ENCODE measurements at regions not wholly inside any gene's neighbourhood (a gene's known extent, or its start where the extent isn't known, plus 50 kb on each side); places are given as distances from the start of the nearest gene placed in this dataset.

GRCh38 chr17:72420775-72421127 lies 299.9 kb downstream of the SOX9 start:
- Histone ChIP-seq H3K36me3 (ENCODE audit: insufficient read depth, low read length, poor library complexity, severe bottlenecking) (no peaks in the 10 kb centered on the region), H3K9me3 (ENCODE audit: low read depth, low read length, poor library complexity, severe bottlenecking) (peaks cover 17% of the 10 kb centered on the region), H3K27me3 (replicated peaks; ENCODE audit: insufficient read depth, low read depth, low read length, poor library complexity) (no peaks in the 10 kb centered on the region), H3K4me1 (ENCODE audit: insufficient read depth, low read length, poor library complexity, severe bottlenecking) (peaks cover 38% of the 10 kb centered on the region), H3K4me3 (ENCODE audit: low read depth, low read length, poor library complexity, severe bottlenecking) (no peak overlapping the region), H3K27ac (ENCODE audit: low read depth, low read length, poor library complexity, severe bottlenecking) (peak overlapping the region; percentile 26)
- intact Hi-C loops (cut with micrococcal nuclease; ENCODE audit: unreplicated experiment) = no loop called here
- POLR2A ChIA-PET (ENCODE audit: low non-redundant PET) = no interaction called here
- CTCF ChIA-PET = no interaction called here
- no peak for DNase-seq (ENCODE audit: low spot score)
- TF ChIP-seq EZH2 (IDR thresholded peaks at IDR 0.05; ENCODE audit: borderline replicate concordance, low read depth, low read length, poor library complexity, severe bottlenecking) = no peak
- TF ChIP-seq, protein P1, sequence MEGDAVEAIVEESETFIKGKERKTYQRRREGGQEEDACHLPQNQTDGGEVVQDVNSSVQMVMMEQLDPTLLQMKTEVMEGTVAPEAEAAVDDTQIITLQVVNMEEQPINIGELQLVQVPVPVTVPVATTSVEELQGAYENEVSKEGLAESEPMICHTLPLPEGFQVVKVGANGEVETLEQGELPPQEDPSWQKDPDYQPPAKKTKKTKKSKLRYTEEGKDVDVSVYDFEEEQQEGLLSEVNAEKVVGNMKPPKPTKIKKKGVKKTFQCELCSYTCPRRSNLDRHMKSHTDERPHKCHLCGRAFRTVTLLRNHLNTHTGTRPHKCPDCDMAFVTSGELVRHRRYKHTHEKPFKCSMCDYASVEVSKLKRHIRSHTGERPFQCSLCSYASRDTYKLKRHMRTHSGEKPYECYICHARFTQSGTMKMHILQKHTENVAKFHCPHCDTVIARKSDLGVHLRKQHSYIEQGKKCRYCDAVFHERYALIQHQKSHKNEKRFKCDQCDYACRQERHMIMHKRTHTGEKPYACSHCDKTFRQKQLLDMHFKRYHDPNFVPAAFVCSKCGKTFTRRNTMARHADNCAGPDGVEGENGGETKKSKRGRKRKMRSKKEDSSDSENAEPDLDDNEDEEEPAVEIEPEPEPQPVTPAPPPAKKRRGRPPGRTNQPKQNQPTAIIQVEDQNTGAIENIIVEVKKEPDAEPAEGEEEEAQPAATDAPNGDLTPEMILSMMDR (conservative IDR thresholded peaks at IDR 0.05; ENCODE audit: low read depth, low read length) = no peak
- BruUV-seq (replicated peaks) = no TSS peak

DNA sequence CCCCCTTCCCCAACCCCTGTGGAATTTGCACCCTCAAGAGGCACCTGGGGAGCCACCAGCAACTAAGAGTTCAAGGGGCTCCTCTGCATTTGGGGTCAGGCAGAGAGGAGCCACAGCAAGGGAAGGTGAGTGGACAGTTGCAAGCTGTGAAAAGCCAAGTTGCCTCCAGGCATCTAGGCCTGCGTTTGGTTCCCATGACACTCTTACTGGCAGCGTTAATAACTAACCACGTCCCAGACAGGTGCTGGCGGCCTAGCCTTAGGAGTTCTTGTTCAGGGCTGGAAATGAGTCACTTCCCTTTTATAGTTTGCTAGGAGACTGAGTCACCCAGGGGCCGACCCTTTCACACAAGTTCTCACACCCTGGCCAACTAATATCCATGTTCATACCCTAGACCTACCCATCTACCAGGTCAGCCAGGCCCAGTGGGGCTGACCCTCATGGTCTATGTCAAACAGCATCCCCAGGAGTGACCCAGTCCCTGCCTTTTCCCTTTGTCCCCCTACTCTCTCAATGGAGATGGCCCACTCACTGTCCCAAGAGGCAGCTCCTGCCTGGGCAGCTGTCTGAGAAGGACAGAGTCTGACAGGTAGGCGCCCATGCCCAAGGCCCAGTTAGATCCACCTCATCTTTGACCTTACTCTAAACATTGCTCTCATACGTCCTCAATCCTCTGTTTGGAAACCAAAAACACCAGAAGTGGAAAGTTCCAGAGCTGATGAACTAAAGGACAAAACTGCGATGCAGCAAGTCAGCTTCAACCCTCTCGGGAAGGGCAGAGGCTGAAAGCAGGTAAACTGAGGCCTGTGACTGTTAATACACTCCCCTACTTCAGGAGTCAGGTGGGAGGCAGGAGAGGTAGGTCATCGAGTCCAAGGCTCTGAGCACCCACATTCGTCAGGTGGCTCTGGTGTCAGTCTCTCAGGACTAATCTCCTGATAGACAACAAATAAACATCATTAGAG lies 300.6 kb downstream of the SOX9 start:
- BruUV-seq (replicated peaks) = no TSS peak
- peaks cover 32% of the 10 kb centered on the region for H3K4me1 ChIP-seq (ENCODE audit: insufficient read depth, low read length, poor library complexity, severe bottlenecking)

GRCh38 chr17:72422204-72422504 lies 301.3 kb downstream of the SOX9 start:
- POLR2A ChIA-PET (ENCODE audit: low non-redundant PET) = no interaction called here
- Histone ChIP-seq H3K27ac (ENCODE audit: low read depth, low read length, poor library complexity, severe bottlenecking) (no peak overlapping the region), H3K4me3 (ENCODE audit: low read depth, low read length, poor library complexity, severe bottlenecking) (no peak overlapping the region), H3K36me3 (ENCODE audit: insufficient read depth, low read length, poor library complexity, severe bottlenecking) (no peaks in the 10 kb centered on the region), H3K9me3 (ENCODE audit: low read depth, low read length, poor library complexity, severe bottlenecking) (peaks cover 13% of the 10 kb centered on the region), H3K27me3 (replicated peaks; ENCODE audit: insufficient read depth, low read depth, low read length, poor library complexity) (no peaks in the 10 kb centered on the region), H3K4me1 (ENCODE audit: insufficient read depth, low read length, poor library complexity, severe bottlenecking) (peaks cover 26% of the 10 kb centered on the region)
- intact Hi-C loops (cut with micrococcal nuclease; ENCODE audit: unreplicated experiment) = no loop called here
- CTCF ChIA-PET = no interaction called here
- no peak for TF ChIP-seq EZH2 (IDR thresholded peaks at IDR 0.05; ENCODE audit: borderline replicate concordance, low read depth, low read length, poor library complexity, severe bottlenecking)
- TF ChIP-seq, protein P1 (conservative IDR thresholded peaks at IDR 0.05; ENCODE audit: low read depth, low read length) = no peak
- no peak for DNase-seq (ENCODE audit: low spot score)
- no TSS peak for BruUV-seq (replicated peaks)

More for the DNA sequence above, 300.6 kb downstream of the SOX9 start:
- no peak overlapping the region for H3K4me3 ChIP-seq (ENCODE audit: low read depth, low read length, poor library complexity, severe bottlenecking)
- peaks cover 17% of the 10 kb centered on the region for H3K9me3 ChIP-seq (ENCODE audit: low read depth, low read length, poor library complexity, severe bottlenecking)
- H3K36me3 ChIP-seq (ENCODE audit: insufficient read depth, low read length, poor library complexity, severe bottlenecking) = no peaks in the 10 kb centered on the region
- intact Hi-C loops (cut with micrococcal nuclease; ENCODE audit: unreplicated experiment) = no loop called here
- POLR2A ChIA-PET (ENCODE audit: low non-redundant PET) = no interaction called here
- no peaks in the 10 kb centered on the region for H3K27me3 ChIP-seq (replicated peaks; ENCODE audit: insufficient read depth, low read depth, low read length, poor library complexity)
- CTCF ChIA-PET = no interaction called here
- no peak for TF ChIP-seq EZH2 (IDR thresholded peaks at IDR 0.05; ENCODE audit: borderline replicate concordance, low read depth, low read length, poor library complexity, severe bottlenecking)
- TF ChIP-seq, protein P1 (conservative IDR thresholded peaks at IDR 0.05; ENCODE audit: low read depth, low read length) = no peak
- DNase-seq (ENCODE audit: low spot score) = peak; percentile 79
- peak overlapping the region; percentile 41 for H3K27ac ChIP-seq (ENCODE audit: low read depth, low read length, poor library complexity, severe bottlenecking)

All from A673 (cell line).